GM18951 (cell line): ENCODE measurements at regions not wholly inside any gene's neighbourhood (a gene's known extent, or its start where the extent isn't known, plus 50 kb on each side); places are given as distances from the start of the nearest gene placed in this dataset.
"Not testable (repeated sequence)": the region's sequence is repeated elsewhere in the genome, so short reads cannot be mapped to it uniquely, and the experiment has no call there.

Experiments
- POLR2A ChIP-seq: IDR thresholded peaks from 4 replicates; pipeline ENCODE4 v1.6.1; 2011; ENCODE audit warnings: mild to moderate bottlenecking; ENCODE audit not compliant: insufficient read length, insufficient read depth; ENCODE audit errors: extremely low read depth
- in situ Hi-C: fragments of 300-500 bp; cut with MboI; formaldehyde crosslinking; loops from one replicate; pipeline ENCODE4 v1.12.0; 2022; ENCODE audit warnings: low sequenced_read_pairs, mixed read lengths, inconsistent platforms; ENCODE audit not compliant: unreplicated experiment

DNA sequence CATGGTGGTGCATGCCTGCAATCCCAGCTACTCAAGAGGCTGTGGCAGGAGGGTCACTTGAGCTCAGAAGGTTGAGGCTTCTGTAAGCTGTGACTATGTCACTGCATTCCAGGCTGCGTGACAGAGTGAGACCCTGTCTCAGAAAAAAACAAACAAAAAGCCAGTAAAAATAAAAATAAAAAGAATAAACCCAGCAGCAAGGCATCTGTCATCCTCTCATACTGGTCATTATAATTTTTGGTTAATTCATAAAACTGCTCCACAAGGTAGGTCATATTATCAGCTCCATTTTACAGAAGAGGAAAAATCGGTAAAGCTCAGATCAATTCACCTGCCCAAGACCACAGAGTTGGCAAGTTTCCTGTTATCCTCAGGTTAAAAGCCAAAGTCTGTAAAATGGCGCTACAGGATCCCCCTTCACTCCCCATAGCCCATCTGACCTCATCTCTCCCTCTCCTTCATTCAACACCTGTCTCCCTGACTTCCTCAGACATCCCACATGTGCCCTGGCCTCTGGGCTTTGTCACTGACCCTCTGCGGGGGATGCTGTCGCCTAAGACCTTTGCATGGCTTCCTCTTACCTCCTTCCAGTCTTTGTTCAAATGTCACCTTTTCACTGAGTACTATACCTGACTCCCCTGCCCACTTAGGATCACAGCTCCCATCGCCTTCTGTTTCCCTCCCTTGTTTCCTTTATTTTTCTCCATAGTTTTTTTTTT, 213.2 kb upstream of the ZNF217 start:
- in situ Hi-C loops, result no loop called here
- TF ChIP-seq POLR2A, result no peak

DNA sequence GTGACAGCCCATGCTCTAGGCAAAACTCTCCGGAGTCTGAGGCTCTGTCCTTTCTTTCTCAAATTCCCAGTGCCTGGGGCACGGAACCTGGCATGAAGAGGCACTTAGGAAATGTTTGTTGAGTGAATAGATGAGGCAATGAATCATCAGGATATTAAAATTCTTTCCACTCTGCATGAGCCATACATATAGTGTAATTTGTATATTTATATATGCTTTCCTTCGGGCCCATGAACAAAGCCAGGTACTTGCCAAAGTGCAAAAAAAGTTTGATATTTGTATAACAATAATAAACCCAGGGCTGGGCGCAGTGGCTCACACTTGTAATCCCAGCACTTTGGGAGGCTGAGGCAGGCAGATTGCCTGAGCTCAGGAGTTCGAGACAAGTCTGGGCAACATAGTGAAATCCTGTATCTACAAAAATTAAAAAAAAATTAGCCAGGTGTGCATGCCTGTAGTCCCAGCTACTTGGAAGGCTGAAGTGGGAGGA, 212.3 kb upstream of the ZNF217 start:
- in situ Hi-C loops, result no loop called here
- no peak for TF ChIP-seq POLR2A

DNA sequence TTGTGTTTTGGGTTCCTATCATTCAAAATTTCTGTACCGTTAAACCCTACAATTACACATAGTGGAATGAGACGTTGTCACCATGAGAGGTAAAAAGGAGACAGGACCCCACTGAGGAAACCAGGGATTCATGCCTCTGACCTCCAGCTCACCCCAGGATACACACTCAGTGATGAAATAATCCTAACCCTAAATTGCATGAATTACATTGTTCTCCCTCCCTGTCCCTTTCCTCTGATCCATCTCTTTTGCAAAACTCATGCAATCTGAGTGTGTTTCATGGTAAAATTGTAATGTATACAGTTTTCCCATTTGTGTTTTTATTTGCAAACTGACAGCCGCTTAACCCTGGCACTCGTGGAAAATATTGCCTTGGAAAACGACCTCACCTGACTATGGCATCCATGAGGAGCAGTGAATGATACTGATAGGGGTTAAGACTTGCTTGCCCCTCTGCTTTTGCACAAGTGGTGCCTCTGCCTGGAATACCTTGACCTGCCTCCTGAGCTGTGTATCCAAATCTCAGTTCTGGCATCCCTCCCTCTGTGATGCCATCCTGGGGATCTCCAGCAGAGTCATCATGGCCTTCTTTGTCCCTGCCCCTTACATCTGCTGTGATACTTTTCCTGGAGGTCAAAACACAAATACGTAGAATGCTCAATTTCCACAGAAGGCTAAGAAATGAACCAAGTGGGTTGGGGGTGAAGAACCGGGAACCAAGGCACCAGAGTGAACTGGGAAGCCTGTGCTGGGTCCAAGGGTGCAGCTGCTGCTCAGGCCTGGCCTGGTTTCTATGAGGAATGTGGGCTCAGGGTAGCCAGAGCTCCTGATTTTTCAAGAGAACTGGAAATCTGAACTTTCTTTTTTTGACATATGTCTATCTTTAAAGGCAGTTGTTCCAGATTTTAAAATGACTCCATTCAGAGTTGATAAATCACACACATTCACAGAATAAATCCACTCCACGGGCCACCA, 211.6 kb upstream of the ZNF217 start:
- in situ Hi-C loops, result no loop called here
- TF ChIP-seq POLR2A, result no peak

DNA sequence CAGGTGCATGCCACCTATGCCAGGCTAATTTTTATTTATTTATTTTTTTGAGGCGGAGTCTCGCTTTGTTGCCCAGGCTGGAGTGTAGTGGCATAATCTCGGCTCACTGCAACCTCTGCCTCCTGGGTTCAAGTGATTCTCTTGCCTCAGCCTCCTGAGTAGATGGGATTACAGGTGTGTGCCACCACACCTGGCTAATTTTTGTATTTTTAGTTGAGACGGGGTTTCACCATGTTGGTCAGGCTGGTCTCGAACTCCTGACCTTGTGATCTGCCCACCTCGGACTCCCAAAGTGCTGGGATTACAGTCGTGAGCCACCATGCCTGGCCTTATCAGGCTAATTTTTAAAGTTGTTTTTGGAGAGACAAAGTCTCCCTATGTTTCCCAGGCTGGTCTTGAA, 210.7 kb upstream of the ZNF217 start:
- in situ Hi-C loops, result not testable (repeated sequence)

DNA sequence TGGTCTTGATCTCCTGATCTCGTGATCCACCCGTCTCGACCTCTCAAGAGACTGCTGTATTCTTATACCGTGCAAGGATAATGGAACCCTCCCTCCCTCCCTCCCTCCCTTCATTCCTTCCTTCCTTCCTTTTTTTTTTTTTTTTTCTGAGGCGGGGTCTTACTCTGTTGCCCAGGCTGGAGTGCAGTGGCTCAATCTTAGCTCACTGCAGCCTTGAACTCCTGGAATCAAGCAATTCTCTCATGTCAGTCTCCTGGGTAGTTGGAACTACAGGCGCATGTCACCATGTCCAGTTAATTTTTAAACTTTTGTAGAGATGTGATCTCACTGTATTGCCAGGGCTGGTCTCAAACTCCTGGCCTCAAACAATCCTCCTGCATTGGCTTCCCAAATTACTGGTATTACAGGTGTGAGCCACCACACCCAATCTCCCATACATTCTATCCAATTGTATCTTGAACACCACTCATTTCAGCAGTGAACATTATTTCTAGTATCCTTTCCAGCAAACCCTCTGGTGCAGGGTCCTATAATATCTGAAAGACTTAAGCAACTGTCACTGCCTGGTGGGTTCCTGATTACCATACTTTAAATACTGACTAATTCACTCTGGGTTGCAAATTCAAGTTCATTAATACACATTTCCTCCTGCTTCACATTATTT, 210.0 kb upstream of the ZNF217 start:
- in situ Hi-C loops, result no loop called here
- no peak for TF ChIP-seq POLR2A

- in situ Hi-C loops, result no loop called here
- no peak for TF ChIP-seq POLR2A
Measured at GRCh38 chr20:53801609-53802370, 208.2 kb upstream of the ZNF217 start.

- in situ Hi-C loops, result no loop called here
- no peak for TF ChIP-seq POLR2A
Measured at GRCh38 chr20:53800883-53801604, 207.4 kb upstream of the ZNF217 start.

DNA sequence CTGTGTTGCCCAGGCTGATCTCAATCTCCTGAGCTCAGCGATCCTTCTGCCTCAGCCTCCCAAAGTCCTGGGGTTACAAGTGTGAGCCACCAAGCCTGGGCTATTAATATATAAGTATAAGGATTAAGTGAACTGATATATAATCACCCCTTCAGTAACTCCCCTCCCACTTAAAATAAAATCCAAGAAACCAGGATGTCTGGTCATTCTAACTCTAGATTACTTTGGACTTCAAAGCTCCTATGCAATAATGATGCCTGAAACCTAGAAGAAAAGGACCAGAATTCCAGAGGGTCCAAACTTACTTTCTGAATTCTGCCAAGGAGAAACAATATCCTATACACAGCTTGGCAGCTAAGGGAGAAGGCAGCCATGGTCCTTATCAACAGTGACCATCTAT, 206.8 kb upstream of the ZNF217 start:
- in situ Hi-C loops, result no loop called here

DNA sequence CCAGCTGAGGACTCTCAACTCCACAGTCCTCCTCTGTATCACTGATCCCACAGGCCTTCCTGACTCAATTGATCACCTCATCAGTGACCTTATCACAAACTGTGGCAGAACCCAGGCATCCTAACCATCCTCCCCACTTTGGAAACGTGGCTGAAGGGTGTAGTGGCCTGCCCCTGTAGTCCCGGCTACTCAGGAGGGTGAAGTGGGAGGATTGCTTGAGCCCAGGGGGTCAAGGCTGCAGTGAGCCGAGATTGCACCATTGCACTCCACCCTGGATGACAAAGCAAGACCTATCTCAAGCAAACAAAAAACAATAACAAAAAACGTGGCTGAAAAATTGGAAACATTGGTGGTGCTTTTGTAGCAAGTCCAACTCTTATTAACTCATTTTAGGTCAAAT, 203.4 kb upstream of the ZNF217 start:
- in situ Hi-C loops, result no loop called here
- TF ChIP-seq POLR2A, result no peak

More for the DNA sequence above, 206.8 kb upstream of the ZNF217 start:
- TF ChIP-seq POLR2A, result no peak

- in situ Hi-C loops, result no loop called here
- no peak for TF ChIP-seq POLR2A
Measured at GRCh38 chr20:53795170-53795569, 201.5 kb upstream of the ZNF217 start.

GRCh38 chr20:53794529-53795115, 201.0 kb upstream of the ZNF217 start:
- TF ChIP-seq POLR2A, result no peak
- in situ Hi-C loops, result no loop called here

DNA sequence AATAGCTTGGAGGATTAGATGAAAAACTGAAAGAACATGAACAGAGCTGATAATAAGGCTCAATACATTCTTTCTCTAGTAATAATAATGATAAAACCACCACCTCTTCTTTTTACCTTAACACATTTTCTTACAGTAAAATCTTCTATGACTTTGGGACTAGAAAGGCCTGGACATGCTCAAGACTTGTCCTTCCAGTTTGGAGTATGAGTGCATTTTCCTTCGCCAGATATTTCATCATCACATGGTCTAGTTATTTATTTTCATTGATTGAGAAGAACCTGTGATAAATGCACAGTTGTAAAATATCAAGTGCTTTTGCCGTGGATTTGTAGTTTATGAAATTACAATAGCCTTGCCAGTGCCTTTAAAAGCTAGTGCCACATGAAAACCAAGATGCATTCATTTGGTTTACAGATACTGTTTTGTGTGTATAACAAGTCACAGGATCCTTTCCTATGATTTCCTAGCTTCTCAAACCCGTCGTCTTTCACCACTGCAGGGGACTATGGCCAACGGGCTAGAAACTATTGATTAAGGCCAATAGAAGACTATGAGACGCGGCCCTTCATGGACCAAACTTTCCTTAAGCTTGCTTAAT, 200.2 kb upstream of the ZNF217 start:
- in situ Hi-C loops, result no loop called here
- TF ChIP-seq POLR2A, result no peak
